Esophagus muscularis mucosa (tissue), 4 donors: ENCODE measurements at regions not wholly inside any gene's neighbourhood (a gene's known extent, or its start where the extent isn't known, plus 50 kb on each side); places are given as distances from the start of the nearest gene placed in this dataset.
"Not testable (repeated sequence)": the region's sequence is repeated elsewhere in the genome, so short reads cannot be mapped to it uniquely, and the experiment has no call there.

ENCODE experiments used
- DNase-seq: peaks from one replicate; pipeline ENCODE4 v3.0.0-alpha.2; 2017; ENCODE audit errors: extremely low spot score
- H3K27ac ChIP-seq, 4 donors: fragments of 200-600 bp; sonication (generic); replicated peaks in 1 of 4; 1 replicate in 3 of 4; 2 replicates in 1 of 4; pipeline ENCODE4 v1.5.1; 2016 to 2019; ENCODE audit warnings: mild to moderate bottlenecking in 1 of 4
- H3K27me3 ChIP-seq, 4 donors: fragments of 200-600 bp; sonication (generic); one replicate each; pipeline versions ENCODE4 v1.5.1 to v1.6.0; 2016 to 2019
- H3K36me3 ChIP-seq, 4 donors: fragments of 200-600 bp; sonication (generic); one replicate each; pipeline ENCODE4 v1.5.1; 2016 to 2019
- H3K4me1 ChIP-seq, 4 donors: fragments of 200-600 bp; sonication (generic); one replicate each; pipeline ENCODE4 v1.5.1; 2016 to 2019
- H3K4me3 ChIP-seq, 4 donors: fragments of 200-600 bp; sonication (generic); 1 replicate in 2 of 4; 2 replicates in 2 of 4; pipeline ENCODE4 v1.5.1; 2016 to 2019; ENCODE audit warnings: mild to moderate bottlenecking in 4 of 4, moderate library complexity in 1 of 4
- H3K9me3 ChIP-seq, 4 donors: fragments of 200-600 bp; sonication (generic); 1 replicate in 3 of 4; 2 replicates in 1 of 4; pipeline ENCODE4 v1.5.1; 2016 to 2019
- EP300 ChIP-seq: sonication (generic); formaldehyde crosslinking; IDR thresholded peaks from one replicate; pipeline ENCODE4 v1.6.1; 2017; ENCODE audit warnings: antibody characterized with exemption
- POLR2A ChIP-seq: fragments of 450-650 bp; IDR thresholded peaks from one replicate; pipeline ENCODE4 v1.6.1; 2017; ENCODE audit warnings: antibody characterized with exemption, moderate library complexity, mild to moderate bottlenecking, low read depth
- POLR2AphosphoS5 ChIP-seq, 2 donors: sonication (generic); formaldehyde crosslinking; IDR thresholded peaks; one replicate each; pipeline ENCODE4 v1.6.1; 2017; ENCODE audit warnings: antibody characterized with exemption in 2 of 2
- WGBS: methylation state at CpG from one replicate; pipeline ENCODE4 v1.1.5; 2018; 5-methylcytosine and 5-hydroxymethylcytosine counted together
- intact Hi-C: fragments of 100-400 bp; cut with DNase I; formaldehyde crosslinking; loops from one replicate; pipeline ENCODE4 v1.15.1; 2023
- TF ChIP-seq, protein P1 (sequence below), 3 experiments: fragments of 200-600 bp in 2 of 3; fragments of 450-650 bp in 1 of 3; sonication (generic) in 2 of 3; IDR thresholded peaks; one replicate each; pipeline ENCODE4 v1.5.1; 2017 to 2019; ENCODE audit warnings: antibody characterized with exemption in 3 of 3, mild to moderate bottlenecking in 2 of 3, moderate library complexity in 1 of 3

DNA sequence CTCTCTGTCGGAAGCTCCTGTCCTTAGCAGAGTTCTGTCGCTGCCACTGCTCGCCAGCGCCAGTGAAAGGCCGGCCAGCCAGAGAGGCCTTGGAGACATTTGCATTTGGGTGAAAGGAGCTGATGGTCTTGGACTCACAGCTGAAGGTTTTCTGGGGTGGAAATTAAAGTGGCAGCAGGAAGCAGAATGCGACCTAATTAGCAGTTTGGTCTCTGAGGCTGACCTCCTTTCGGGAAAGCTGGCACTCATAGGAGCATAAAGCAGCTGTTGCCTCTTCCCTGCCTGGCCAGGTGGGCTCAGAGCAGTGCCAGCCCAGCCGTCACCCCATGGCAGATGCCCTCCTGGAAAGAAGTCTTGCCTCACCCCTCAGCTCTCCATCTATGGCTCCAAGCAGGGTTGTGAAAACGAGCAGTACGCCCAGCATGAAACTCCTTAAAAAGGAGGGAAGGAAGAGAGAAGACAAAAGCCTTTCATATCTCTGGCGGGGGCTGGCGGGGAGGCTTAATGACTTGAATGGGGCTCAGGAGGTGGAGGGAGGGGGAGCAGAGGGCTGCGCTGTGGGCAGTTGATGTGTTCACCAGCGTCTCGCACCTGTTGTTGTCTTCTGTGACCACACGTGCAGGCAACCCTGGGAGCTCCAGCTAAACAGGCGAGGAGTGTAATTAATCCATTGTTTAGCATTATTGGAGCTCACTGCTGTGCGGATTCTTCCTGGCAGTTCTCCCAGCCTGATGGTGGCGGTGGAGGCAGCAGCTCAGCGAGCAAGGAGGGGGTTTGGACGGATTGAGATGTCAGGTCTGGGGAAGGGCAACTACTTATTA lies 264.0 kb downstream of the MID1IP1 start:
- DNase-seq = no peak
- H3K36me3 ChIP-seq = no peaks in the 10 kb centered on the region

DNA sequence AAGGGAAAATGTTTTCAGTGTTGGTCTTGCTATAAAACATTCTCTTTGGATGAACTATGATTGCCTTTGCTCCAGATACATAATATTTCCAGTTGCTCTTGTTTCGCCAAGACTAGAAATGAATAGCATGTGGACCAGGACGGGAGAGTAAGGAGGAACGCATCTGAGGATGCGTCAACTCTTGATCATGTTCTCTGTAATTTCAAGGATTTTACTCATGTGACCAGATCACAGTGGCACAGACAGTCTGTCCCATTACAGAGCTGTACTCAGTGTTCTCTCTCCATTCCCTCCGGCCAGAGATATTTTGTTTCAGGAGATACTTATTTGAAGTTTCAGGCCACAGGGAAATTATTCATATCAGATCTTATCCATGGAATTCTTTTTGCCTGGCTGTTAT lies 266.6 kb downstream of the MID1IP1 start:
- Histone ChIP-seq H3K9me3 (no peaks in the 10 kb centered on the region), H3K27me3 (no peaks in the 10 kb centered on the region)

More for the DNA sequence above, 264.0 kb downstream of the MID1IP1 start:
- Histone ChIP-seq H3K27ac (no peak overlapping the region), H3K27me3 (no peaks in the 10 kb centered on the region), H3K4me3 (no peak overlapping the region), H3K4me1 (peaks cover 0 to 14% (median 7%) of the 10 kb centered on the region in 4 donors), H3K9me3 (peaks cover 0 to 10% (median 0%) of the 10 kb centered on the region in 4 donors)
- TF ChIP-seq POLR2AphosphoS5 (IDR thresholded peaks at IDR 0.05) (no peak), POLR2A (no peak), EP300 (no peak)
- TF ChIP-seq, protein P1, sequence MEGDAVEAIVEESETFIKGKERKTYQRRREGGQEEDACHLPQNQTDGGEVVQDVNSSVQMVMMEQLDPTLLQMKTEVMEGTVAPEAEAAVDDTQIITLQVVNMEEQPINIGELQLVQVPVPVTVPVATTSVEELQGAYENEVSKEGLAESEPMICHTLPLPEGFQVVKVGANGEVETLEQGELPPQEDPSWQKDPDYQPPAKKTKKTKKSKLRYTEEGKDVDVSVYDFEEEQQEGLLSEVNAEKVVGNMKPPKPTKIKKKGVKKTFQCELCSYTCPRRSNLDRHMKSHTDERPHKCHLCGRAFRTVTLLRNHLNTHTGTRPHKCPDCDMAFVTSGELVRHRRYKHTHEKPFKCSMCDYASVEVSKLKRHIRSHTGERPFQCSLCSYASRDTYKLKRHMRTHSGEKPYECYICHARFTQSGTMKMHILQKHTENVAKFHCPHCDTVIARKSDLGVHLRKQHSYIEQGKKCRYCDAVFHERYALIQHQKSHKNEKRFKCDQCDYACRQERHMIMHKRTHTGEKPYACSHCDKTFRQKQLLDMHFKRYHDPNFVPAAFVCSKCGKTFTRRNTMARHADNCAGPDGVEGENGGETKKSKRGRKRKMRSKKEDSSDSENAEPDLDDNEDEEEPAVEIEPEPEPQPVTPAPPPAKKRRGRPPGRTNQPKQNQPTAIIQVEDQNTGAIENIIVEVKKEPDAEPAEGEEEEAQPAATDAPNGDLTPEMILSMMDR (IDR thresholded peaks at IDR 0.05) = no peak
- WGBS = 43% methylated on average over 15 of the region's 21 CpGs
- intact Hi-C loops = no loop called here

DNA sequence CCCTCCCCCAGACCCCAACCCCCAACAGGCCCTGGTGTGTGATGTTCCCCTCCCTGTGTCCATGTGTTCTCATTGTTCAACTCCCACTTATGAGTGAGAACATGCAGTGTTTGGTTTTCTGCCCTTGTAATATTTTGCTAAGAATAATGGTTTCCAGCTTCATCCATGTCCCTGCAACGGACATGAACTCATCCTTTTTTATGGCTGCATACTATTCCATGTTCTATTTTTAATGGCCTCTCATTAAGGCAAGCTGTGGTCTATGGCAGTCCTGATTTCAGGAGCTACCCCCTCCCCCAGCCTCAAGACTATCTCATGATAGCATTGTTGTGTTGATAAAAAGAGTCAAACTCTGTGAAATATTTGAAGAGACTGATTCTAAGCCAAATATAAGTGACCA lies 267.4 kb downstream of the MID1IP1 start:
- H3K9me3 ChIP-seq, H3K27ac ChIP-seq, intact Hi-C loops, H3K36me3 ChIP-seq, H3K4me3 ChIP-seq, H3K27me3 ChIP-seq, DNase-seq: not testable (repeated sequence)
- WGBS = 80% methylated on average over 1 of the region's 1 CpG
- peaks cover 0 to 14% (median 7%) of the 10 kb centered on the region in 4 donors for H3K4me1 ChIP-seq

More for the DNA sequence above, 266.6 kb downstream of the MID1IP1 start:
- intact Hi-C loops = no loop called here
- Histone ChIP-seq H3K4me3 (no peak overlapping the region), H3K27ac (no peak overlapping the region), H3K36me3 (no peaks in the 10 kb centered on the region), H3K4me1 (peaks cover 0 to 14% (median 7%) of the 10 kb centered on the region in 4 donors)
- 85% methylated on average over 5 of the region's 5 CpGs for WGBS
- TF ChIP-seq, protein P1 (IDR thresholded peaks at IDR 0.05) = no peak
- TF ChIP-seq EP300 (no peak), POLR2A (no peak), POLR2AphosphoS5 (IDR thresholded peaks at IDR 0.05) (no peak)
- no peak for DNase-seq

DNA sequence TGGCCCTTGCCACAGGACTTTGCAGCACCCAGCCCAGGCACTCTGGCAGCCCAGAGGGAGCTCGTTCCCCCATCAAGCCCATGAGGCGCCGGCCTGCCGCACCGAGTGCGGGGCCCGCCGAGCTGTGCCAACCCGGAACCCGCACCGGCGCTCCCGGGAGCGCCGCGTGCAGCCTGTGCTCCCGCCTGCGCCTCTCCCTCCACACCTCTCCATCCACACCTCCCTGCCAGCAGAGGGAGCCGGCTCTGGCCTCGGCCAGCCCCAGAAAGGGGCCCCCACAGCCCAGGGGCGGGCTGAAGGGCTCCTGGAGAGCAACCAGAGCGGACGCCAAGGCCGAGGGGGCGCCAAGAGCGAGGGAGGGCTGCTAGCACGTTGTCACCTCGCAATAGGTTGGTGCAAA lies 268.8 kb downstream of the MID1IP1 start:
- WGBS = 85% methylated on average over 10 of the region's 28 CpGs
- no peak overlapping the region for H3K27ac ChIP-seq
- H3K4me1 ChIP-seq = peaks cover 0 to 12% (median 7%) of the 10 kb centered on the region in 4 donors
- TF ChIP-seq, protein P1 (IDR thresholded peaks at IDR 0.05) = no peak
- TF ChIP-seq POLR2A = no peak
- no peak for TF ChIP-seq POLR2AphosphoS5 (IDR thresholded peaks at IDR 0.05)
- TF ChIP-seq EP300 = no peak
- no peaks in the 10 kb centered on the region for H3K36me3 ChIP-seq
- DNase-seq = no peak
- intact Hi-C loops = no loop called here
- H3K9me3 ChIP-seq = no peaks in the 10 kb centered on the region
- no peak overlapping the region for H3K4me3 ChIP-seq
- no peaks in the 10 kb centered on the region for H3K27me3 ChIP-seq

DNA sequence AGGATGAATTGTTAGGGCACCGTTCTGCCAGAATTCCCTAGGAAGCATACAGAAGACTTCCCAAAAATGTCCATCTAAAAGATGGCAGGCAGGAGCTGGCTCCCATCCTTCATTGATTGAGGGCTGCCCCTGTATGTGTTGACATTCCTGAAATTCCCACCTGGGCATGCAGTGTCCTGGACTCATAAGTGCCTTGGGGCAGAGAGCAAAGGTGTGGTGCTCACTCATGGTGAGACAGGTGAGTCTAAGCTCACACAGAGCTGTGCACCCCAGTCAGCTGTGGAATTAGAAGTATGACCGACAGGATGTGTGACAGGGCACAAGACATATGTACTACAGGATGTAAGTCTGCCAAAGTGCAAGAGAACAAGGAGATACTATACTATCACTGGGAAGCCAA lies 271.9 kb downstream of the MID1IP1 start:
- Histone ChIP-seq H3K9me3 (peaks cover 0 to 8% (median 0%) of the 10 kb centered on the region in 4 donors), H3K27ac (no peak overlapping the region), H3K27me3 (no peaks in the 10 kb centered on the region), H3K4me3 (no peak overlapping the region), H3K4me1 (no peaks in the 10 kb centered on the region), H3K36me3 (no peaks in the 10 kb centered on the region)
- TF ChIP-seq POLR2A (no peak), POLR2AphosphoS5 (IDR thresholded peaks at IDR 0.05) (no peak), EP300 (no peak)
- TF ChIP-seq, protein P1 (IDR thresholded peaks at IDR 0.05) = no peak
- intact Hi-C loops = no loop called here
- DNase-seq = no peak
- 82% methylated on average over 2 of the region's 2 CpGs for WGBS
